ENCODE measurements at regions not wholly inside any gene's neighbourhood (a gene's known extent, or its start where the extent isn't known, plus 50 kb on each side); places are given as distances from the start of the nearest gene placed in this dataset.

GRCh38 chr3:5798809-5799208 lies 611.3 kb downstream of the EDEM1 start:
- H4K20me1 ChIP-seq (ENCODE audit: insufficient read depth, low read length) = no peaks in the 10 kb centered on the region
- no peak overlapping the region for H3K4me3 ChIP-seq (ENCODE audit: low read length)
- H3K27me3 ChIP-seq (replicated peaks; ENCODE audit: insufficient read depth, low read length) = no peaks in the 10 kb centered on the region
- no peak overlapping the region for H3K4me2 ChIP-seq (ENCODE audit: low read depth, low read length)
- no peak overlapping the region for H3K9ac ChIP-seq (ENCODE audit: low read length)
- no peaks in the 10 kb centered on the region for H3K4me1 ChIP-seq (ENCODE audit: low read length)
- H2AFZ ChIP-seq (ENCODE audit: low read length) = no peak overlapping the region
- H3K36me3 ChIP-seq (replicated peaks; ENCODE audit: insufficient read depth, low read length) = no peaks in the 10 kb centered on the region
- no peak for DNase-seq
- H3F3A ChIP-seq (ENCODE audit: insufficient read depth, low read length) = no peaks in the 10 kb centered on the region
- H3K9me2 ChIP-seq (replicated peaks; ENCODE audit: insufficient read depth, low read length) = no peaks in the 10 kb centered on the region
- H3K9me3 ChIP-seq (replicated peaks; ENCODE audit: insufficient read depth, low read length) = no peaks in the 10 kb centered on the region
- no peaks in the 10 kb centered on the region for H3K79me2 ChIP-seq (ENCODE audit: low read length)
- TF ChIP-seq EZH2 (optimal IDR thresholded peaks at IDR 0.05; ENCODE audit: low read depth, low read length) (no peak), EZH2phosphoT487 (IDR thresholded peaks at IDR 0.05; ENCODE audit: low read length) (no peak), CTCF (IDR thresholded peaks at IDR 0.05; ENCODE audit: low read length) (no peak)
- no peak overlapping the region for H3K27ac ChIP-seq (ENCODE audit: low read length)

- no peaks in the 10 kb centered on the region for H3K27me3 ChIP-seq (replicated peaks; ENCODE audit: insufficient read depth, low read length)
- no peaks in the 10 kb centered on the region for H3K9me3 ChIP-seq (replicated peaks; ENCODE audit: insufficient read depth, low read length)
- no peaks in the 10 kb centered on the region for H3K4me1 ChIP-seq (ENCODE audit: low read length)
- no peak overlapping the region for H3K9ac ChIP-seq (ENCODE audit: low read length)
- no peak overlapping the region for H3K4me3 ChIP-seq (ENCODE audit: low read length)
- no peak overlapping the region for H3K27ac ChIP-seq (ENCODE audit: low read length)
- no peaks in the 10 kb centered on the region for H3F3A ChIP-seq (ENCODE audit: insufficient read depth, low read length)
- H2AFZ ChIP-seq (ENCODE audit: low read length) = no peak overlapping the region
- DNase-seq = no peak
- H4K20me1 ChIP-seq (ENCODE audit: insufficient read depth, low read length) = no peaks in the 10 kb centered on the region
- H3K36me3 ChIP-seq (replicated peaks; ENCODE audit: insufficient read depth, low read length) = no peaks in the 10 kb centered on the region
- TF ChIP-seq CTCF (IDR thresholded peaks at IDR 0.05; ENCODE audit: low read length) (no peak), EZH2 (optimal IDR thresholded peaks at IDR 0.05; ENCODE audit: low read depth, low read length) (no peak), EZH2phosphoT487 (IDR thresholded peaks at IDR 0.05; ENCODE audit: low read length) (no peak)
- no peaks in the 10 kb centered on the region for H3K79me2 ChIP-seq (ENCODE audit: low read length)
- H3K9me2 ChIP-seq (replicated peaks; ENCODE audit: insufficient read depth, low read length) = no peaks in the 10 kb centered on the region
- no peak overlapping the region for H3K4me2 ChIP-seq (ENCODE audit: low read depth, low read length)
Observed at GRCh38 chr3:5799398-5799797, 611.9 kb downstream of the EDEM1 start.

- Histone ChIP-seq H3K4me2 (ENCODE audit: low read depth, low read length) (no peak overlapping the region), H2AFZ (ENCODE audit: low read length) (no peak overlapping the region), H3K9me3 (replicated peaks; ENCODE audit: insufficient read depth, low read length) (no peaks in the 10 kb centered on the region), H3K4me1 (ENCODE audit: low read length) (no peaks in the 10 kb centered on the region), H3K4me3 (ENCODE audit: low read length) (no peak overlapping the region), H3K27ac (ENCODE audit: low read length) (no peak overlapping the region), H3K36me3 (replicated peaks; ENCODE audit: insufficient read depth, low read length) (no peaks in the 10 kb centered on the region), H4K20me1 (ENCODE audit: insufficient read depth, low read length) (no peaks in the 10 kb centered on the region), H3K9me2 (replicated peaks; ENCODE audit: insufficient read depth, low read length) (no peaks in the 10 kb centered on the region), H3F3A (ENCODE audit: insufficient read depth, low read length) (no peaks in the 10 kb centered on the region), H3K27me3 (replicated peaks; ENCODE audit: insufficient read depth, low read length) (no peaks in the 10 kb centered on the region), H3K9ac (ENCODE audit: low read length) (no peak overlapping the region), H3K79me2 (ENCODE audit: low read length) (no peaks in the 10 kb centered on the region)
- no peak for DNase-seq
- TF ChIP-seq EZH2 (optimal IDR thresholded peaks at IDR 0.05; ENCODE audit: low read depth, low read length) (no peak), CTCF (IDR thresholded peaks at IDR 0.05; ENCODE audit: low read length) (no peak), EZH2phosphoT487 (IDR thresholded peaks at IDR 0.05; ENCODE audit: low read length) (no peak)
Observed at GRCh38 chr3:5800965-5801364, 613.5 kb downstream of the EDEM1 start.
